ENCODE measurements at regions not wholly inside any gene's neighbourhood (a gene's known extent, or its start where the extent isn't known, plus 50 kb on each side); places are given as distances from the start of the nearest gene placed in this dataset.
A peak's percentile ranks its signal among the peaks of the same experiment; 100 is the strongest.

- TF ChIP-seq PPARA (CRISPR knock-in tag; IDR thresholded peaks at IDR 0.05; ENCODE audit: borderline replicate concordance) (no peak), CSDC2 (CRISPR knock-in tag; IDR thresholded peaks at IDR 0.05) (no peak), ESRRG (CRISPR knock-in tag; IDR thresholded peaks at IDR 0.05) (no peak), ZC3H10 (CRISPR knock-in tag; IDR thresholded peaks at IDR 0.05) (no peak), ZNF8 (CRISPR knock-in tag; IDR thresholded peaks at IDR 0.05) (no peak), BACH2 (CRISPR knock-in tag; IDR thresholded peaks at IDR 0.05; ENCODE audit: borderline replicate concordance) (no peak), ZNF70 (CRISPR knock-in tag; IDR thresholded peaks at IDR 0.05) (no peak), RARB (CRISPR knock-in tag; IDR thresholded peaks at IDR 0.05) (no peak), TOX (CRISPR knock-in tag; IDR thresholded peaks at IDR 0.05; ENCODE audit: borderline replicate concordance) (no peak), TCF4 (CRISPR knock-in tag; IDR thresholded peaks at IDR 0.05; ENCODE audit: borderline replicate concordance) (no peak), TSHZ2 (CRISPR knock-in tag; IDR thresholded peaks at IDR 0.05) (no peak), CSRNP3 (CRISPR knock-in tag; IDR thresholded peaks at IDR 0.05) (no peak), GLIS3 (CRISPR knock-in tag; IDR thresholded peaks at IDR 0.05) (no peak), PATZ1 (CRISPR knock-in tag; IDR thresholded peaks at IDR 0.05; ENCODE audit: borderline replicate concordance) (no peak), ZNF565 (CRISPR knock-in tag; conservative IDR thresholded peaks at IDR 0.05; ENCODE audit: low read depth) (no peak), ISL1 (CRISPR knock-in tag; IDR thresholded peaks at IDR 0.05) (no peak), OSR1 (CRISPR knock-in tag; IDR thresholded peaks at IDR 0.05) (no peak), CREB5 (CRISPR knock-in tag; IDR thresholded peaks at IDR 0.05; ENCODE audit: low read depth) (no peak), ARNTL (CRISPR knock-in tag; IDR thresholded peaks at IDR 0.05; ENCODE audit: borderline replicate concordance, low read depth) (no peak), ZFP30 (CRISPR knock-in tag; IDR thresholded peaks at IDR 0.05) (no peak)
- ATAC-seq, result peak; percentile 26
These were observed 307.5 kb downstream of the ETS1 start for GRCh38 chr11:128279866-128280265.

- ATAC-seq, result no peak
- TF ChIP-seq ZFP3 (CRISPR knock-in tag; IDR thresholded peaks at IDR 0.05), result no peak
- no peak for TF ChIP-seq TOX (CRISPR knock-in tag; IDR thresholded peaks at IDR 0.05; ENCODE audit: borderline replicate concordance)
- TF ChIP-seq POU6F1 (CRISPR knock-in tag; IDR thresholded peaks at IDR 0.05; ENCODE audit: borderline replicate concordance, low read depth), result no peak
These were observed 313.6 kb downstream of the ETS1 start for GRCh38 chr11:128273736-128274135.

GRCh38 chr11:128271401-128271800 is 316.0 kb downstream of the ETS1 start:
- ATAC-seq, result no peak
- TF ChIP-seq BACH2 (CRISPR knock-in tag; IDR thresholded peaks at IDR 0.05; ENCODE audit: borderline replicate concordance), result no peak
- no peak for TF ChIP-seq OSR1 (CRISPR knock-in tag; IDR thresholded peaks at IDR 0.05)
- TF ChIP-seq ZC3H10 (CRISPR knock-in tag; IDR thresholded peaks at IDR 0.05), result no peak
- TF ChIP-seq ARNTL (CRISPR knock-in tag; IDR thresholded peaks at IDR 0.05; ENCODE audit: borderline replicate concordance, low read depth), result no peak
- TF ChIP-seq ZNF70 (CRISPR knock-in tag; IDR thresholded peaks at IDR 0.05), result no peak
- no peak for TF ChIP-seq ZFP30 (CRISPR knock-in tag; IDR thresholded peaks at IDR 0.05)
- no peak for TF ChIP-seq CREB5 (CRISPR knock-in tag; IDR thresholded peaks at IDR 0.05; ENCODE audit: low read depth)
- no peak for TF ChIP-seq CSDC2 (CRISPR knock-in tag; IDR thresholded peaks at IDR 0.05)
- no peak for TF ChIP-seq SNAI2 (CRISPR knock-in tag; IDR thresholded peaks at IDR 0.05)
- no peak for TF ChIP-seq CSRNP3 (CRISPR knock-in tag; IDR thresholded peaks at IDR 0.05)
- TF ChIP-seq GLIS3 (CRISPR knock-in tag; IDR thresholded peaks at IDR 0.05), result no peak
- TF ChIP-seq POU6F1 (CRISPR knock-in tag; IDR thresholded peaks at IDR 0.05; ENCODE audit: borderline replicate concordance, low read depth), result no peak
